ENCODE measurements at regions not wholly inside any gene's neighbourhood (a gene's known extent, or its start where the extent isn't known, plus 50 kb on each side); places are given as distances from the start of the nearest gene placed in this dataset.

DNA sequence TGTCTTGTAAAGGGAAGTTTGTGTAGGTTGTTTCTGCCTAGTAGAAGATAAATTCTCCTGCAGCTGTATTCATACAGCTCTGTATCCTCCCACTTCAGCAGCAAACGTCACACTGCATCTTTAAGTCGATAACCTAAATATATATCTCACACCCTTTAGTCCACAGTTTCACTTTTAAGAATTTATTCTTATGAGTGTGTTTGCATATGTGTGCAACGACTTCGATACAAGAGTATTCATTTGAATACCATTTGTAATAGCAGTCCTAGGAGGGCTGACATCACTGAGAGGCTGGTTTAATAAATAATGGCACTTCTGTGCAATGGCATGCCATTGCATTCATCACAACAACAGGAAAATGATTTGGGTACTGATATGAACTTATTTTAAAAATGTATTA lies 63.8 kb upstream of the MSH6 start:
- TF ChIP-seq, protein P1, sequence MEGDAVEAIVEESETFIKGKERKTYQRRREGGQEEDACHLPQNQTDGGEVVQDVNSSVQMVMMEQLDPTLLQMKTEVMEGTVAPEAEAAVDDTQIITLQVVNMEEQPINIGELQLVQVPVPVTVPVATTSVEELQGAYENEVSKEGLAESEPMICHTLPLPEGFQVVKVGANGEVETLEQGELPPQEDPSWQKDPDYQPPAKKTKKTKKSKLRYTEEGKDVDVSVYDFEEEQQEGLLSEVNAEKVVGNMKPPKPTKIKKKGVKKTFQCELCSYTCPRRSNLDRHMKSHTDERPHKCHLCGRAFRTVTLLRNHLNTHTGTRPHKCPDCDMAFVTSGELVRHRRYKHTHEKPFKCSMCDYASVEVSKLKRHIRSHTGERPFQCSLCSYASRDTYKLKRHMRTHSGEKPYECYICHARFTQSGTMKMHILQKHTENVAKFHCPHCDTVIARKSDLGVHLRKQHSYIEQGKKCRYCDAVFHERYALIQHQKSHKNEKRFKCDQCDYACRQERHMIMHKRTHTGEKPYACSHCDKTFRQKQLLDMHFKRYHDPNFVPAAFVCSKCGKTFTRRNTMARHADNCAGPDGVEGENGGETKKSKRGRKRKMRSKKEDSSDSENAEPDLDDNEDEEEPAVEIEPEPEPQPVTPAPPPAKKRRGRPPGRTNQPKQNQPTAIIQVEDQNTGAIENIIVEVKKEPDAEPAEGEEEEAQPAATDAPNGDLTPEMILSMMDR (IDR thresholded peaks at IDR 0.05), result no peak
- TF ChIP-seq POLR2A (IDR thresholded peaks at IDR 0.05), result no peak
